HepG2 (cell line): ENCODE measurements at regions not wholly inside any gene's neighbourhood (a gene's known extent, or its start where the extent isn't known, plus 50 kb on each side); places are given as distances from the start of the nearest gene placed in this dataset.

Experiments used
- ATAC-seq: fragments of 200-7000 bp; cut with Tn5 transposase; 3 replicates; pipeline ENCODE4 v1.9.1; 2020; ENCODE audit warnings: mild to moderate bottlenecking, moderate library complexity
- BruUV-seq: library from RNA; stranded (reverse); fragments of 400-500 nt; replicated peaks from 2 replicates; lab custom pipeline; 2021; lab: Mats Ljungman, UMichigan
- CTCF ChIA-PET: fragments of 300-600 bp; formaldehyde crosslinking; extraction: SDS; loops from one replicate; lab custom pipeline; 2021; ENCODE audit warnings: low total read pairs, inconsistent platforms, low intra/inter-chr PET ratio; lab: Yijun Ruan, JAX
- POLR2A ChIA-PET: fragments of 350-600 bp; sonication (Branson Sonifier 250); formaldehyde crosslinking; loops from one replicate; lab custom pipeline; 2020; ENCODE audit warnings: antibody characterized with exemption, inconsistent platforms; lab: Yijun Ruan, JAX
- DNase-seq: peaks from one replicate; pipeline ENCODE4 v3.0.0-alpha.2; 2015; ENCODE audit warnings: low spot score
- FAIRE-seq: peaks from 3 replicates; lab custom pipeline; 2011; peaks lifted over from hg19 to GRCh38; lab: Jason Lieb, UNC
- H2AFZ ChIP-seq: one replicate; pipeline ENCODE4 v1.6.1; 2011; ENCODE audit warnings: low read length, inconsistent platforms
- H3K27ac ChIP-seq: fragments of 300-600 bp; 3 replicates; pipeline ENCODE4 v1.8.0; 2011; ENCODE audit warnings: mixed run types, mild to moderate bottlenecking, mixed read lengths, low read length, inconsistent platforms; ENCODE audit not compliant: insufficient read depth; ENCODE audit errors: extremely low read length
- H3K27me3 ChIP-seq, 2 experiments: fragments of 200-600 bp in 1 of 2; 2 replicates in 1 of 2; 3 replicates in 1 of 2; pipeline versions ENCODE4 v1.6.0 to v1.8.0; 2011; ENCODE audit warnings: low read length in 2 of 2, mild to moderate bottlenecking in 2 of 2, moderate library complexity in 2 of 2, inconsistent platforms in 1 of 2; ENCODE audit not compliant: insufficient read depth in 2 of 2, control insufficient read depth in 1 of 2
- H3K36me3 ChIP-seq, 2 experiments: fragments of 200-600 bp in 1 of 2; replicated peaks in 1 of 2; 2 replicates in 1 of 2; 3 replicates in 1 of 2; pipeline versions ENCODE4 v1.5.1 to v1.8.0; 2011; ENCODE audit warnings: low read length in 2 of 2, inconsistent platforms in 1 of 2; ENCODE audit not compliant: insufficient read depth in 2 of 2, control insufficient read depth in 1 of 2
- H3K4me1 ChIP-seq: 2 replicates; pipeline ENCODE4 v1.5.1; 2012; ENCODE audit warnings: low read length, inconsistent platforms; ENCODE audit not compliant: insufficient read depth
- H3K4me2 ChIP-seq: 2 replicates; pipeline ENCODE4 v1.6.0; 2011; ENCODE audit warnings: low read depth, low read length, inconsistent platforms
- H3K4me3 ChIP-seq, 3 experiments: fragments of 200-600 bp in 1 of 3; sonication (generic), shearing (Covaris generic) in 1 of 3; replicated peaks in 1 of 3; 2 replicates each; pipeline ENCODE4 v1.5.1; 2011 to 2016; ENCODE audit warnings: low read length in 3 of 3, inconsistent platforms in 2 of 3, low read depth in 2 of 3, mild to moderate bottlenecking in 2 of 3, control low read depth in 1 of 3, mixed read lengths in 1 of 3; ENCODE audit not compliant: insufficient read depth in 1 of 3
- H3K79me2 ChIP-seq: one replicate; pipeline ENCODE4 v1.6.1; 2011; ENCODE audit warnings: low read length, inconsistent platforms; ENCODE audit not compliant: insufficient read depth
- H3K9ac ChIP-seq: 2 replicates; pipeline ENCODE4 v1.6.0; 2011; ENCODE audit warnings: mild to moderate bottlenecking, low read depth, low read length, inconsistent platforms; ENCODE audit not compliant: insufficient read depth
- H3K9me3 ChIP-seq: 2 replicates; pipeline ENCODE4 v1.5.1; 2012; ENCODE audit warnings: mild to moderate bottlenecking, low read length
- H4K20me1 ChIP-seq: 2 replicates; pipeline ENCODE4 v1.6.0; 2011; ENCODE audit warnings: inconsistent platforms, mild to moderate bottlenecking, low read length, moderate library complexity; ENCODE audit not compliant: insufficient read depth
- ARNT ChIP-seq: fragments of 450-650 bp; IDR thresholded peaks from 2 replicates; pipeline ENCODE4 v1.6.1; 2017
- ATF1 ChIP-seq: IDR thresholded peaks from 2 replicates; pipeline ENCODE4 v1.6.1; 2016; ENCODE audit warnings: mild to moderate bottlenecking, control low read depth
- BATF2 ChIP-seq: sonication (generic); formaldehyde crosslinking; IDR thresholded peaks from 2 replicates; pipeline ENCODE4 v1.8.0; 2022; ENCODE audit warnings: mild to moderate bottlenecking, missing genetic modification reagents, moderate library complexity
- ESRRA ChIP-seq: sonication (generic); formaldehyde crosslinking; IDR thresholded peaks from 2 replicates; pipeline ENCODE4 v1.5.1; 2020; ENCODE audit warnings: mild to moderate bottlenecking, low read depth, missing genetic modification reagents
- NFATC3 ChIP-seq: sonication (generic); formaldehyde crosslinking; IDR thresholded peaks from 2 replicates; pipeline ENCODE4 v1.5.1; 2020; ENCODE audit warnings: mild to moderate bottlenecking, missing genetic modification reagents
- POGZ ChIP-seq: sonication (generic); formaldehyde crosslinking; IDR thresholded peaks from 2 replicates; pipeline ENCODE4 v1.4.0; 2020; ENCODE audit warnings: mild to moderate bottlenecking, missing genetic modification reagents
- SOX6 ChIP-seq, 2 experiments: fragments of 450-650 bp in 1 of 2; sonication (generic) in 1 of 2; formaldehyde crosslinking in 1 of 2; IDR thresholded peaks; 2 replicates each; pipeline versions ENCODE4 v1.4.0 to v1.6.1; 2017 to 2020; ENCODE audit warnings: antibody characterized with exemption in 1 of 2, mild to moderate bottlenecking in 1 of 2, missing genetic modification reagents in 1 of 2
- ZBTB20 ChIP-seq: sonication (generic); formaldehyde crosslinking; IDR thresholded peaks from 2 replicates; pipeline ENCODE4 v1.8.1; 2023; ENCODE audit warnings: missing genetic modification reagents, low read depth, mild to moderate bottlenecking, borderline replicate concordance
- ZC3H13 ChIP-seq: sonication (generic); formaldehyde crosslinking; IDR thresholded peaks from 2 replicates; pipeline ENCODE4 v1.8.1; 2023; ENCODE audit warnings: mild to moderate bottlenecking, missing genetic modification reagents, moderate library complexity
- ZNF143 ChIP-seq: sonication (generic); formaldehyde crosslinking; IDR thresholded peaks from 2 replicates; pipeline ENCODE4 v1.4.0; 2020; ENCODE audit warnings: missing genetic modification reagents
- ZNF350 ChIP-seq: sonication (generic); formaldehyde crosslinking; IDR thresholded peaks from 2 replicates; pipeline ENCODE4 v1.4.0; 2020; ENCODE audit warnings: mild to moderate bottlenecking, low read depth, missing genetic modification reagents, borderline replicate concordance
- ZNF616 ChIP-seq: sonication (generic); formaldehyde crosslinking; IDR thresholded peaks from 2 replicates; pipeline ENCODE4 v1.5.0; 2020; ENCODE audit warnings: low read depth, mild to moderate bottlenecking, missing genetic modification reagents
- ZNF720 ChIP-seq: sonication (generic); formaldehyde crosslinking; IDR thresholded peaks from 2 replicates; pipeline ENCODE4 v1.4.0; 2020; ENCODE audit warnings: missing genetic modification reagents
- ZNF766 ChIP-seq: sonication (generic); formaldehyde crosslinking; IDR thresholded peaks from 2 replicates; pipeline ENCODE4 v1.5.0; 2020; ENCODE audit warnings: missing genetic modification reagents, borderline replicate concordance
- ZSCAN29 ChIP-seq: sonication (generic); formaldehyde crosslinking; conservative IDR thresholded peaks from 2 replicates; pipeline ENCODE4 v1.4.0; 2020; ENCODE audit warnings: mild to moderate bottlenecking, missing genetic modification reagents
- WGBS: methylation state at CpG from one replicate; pipeline ENCODE4 v1.1.6; 2017; ENCODE audit warnings: low lambda C conversion rate; 5-methylcytosine and 5-hydroxymethylcytosine counted together
- in situ Hi-C: cut with HindIII; loops from 2 replicates; pipeline ENCODE4 v1.10.0; 2017; ENCODE audit warnings: low pct_unique_long_range_greater_than_20kb; ENCODE audit not compliant: extremely low pct_ligation_motif_present
- intact Hi-C: fragments of 100-400 bp; cut with micrococcal nuclease; formaldehyde crosslinking; loops from one replicate; pipeline ENCODE4 v1.10.0; 2022; ENCODE audit not compliant: unreplicated experiment

- no peak for FAIRE-seq
- ChIA-PET POLR2A (no interaction called here), CTCF (no interaction called here)
- Histone ChIP-seq H2AFZ (no peak overlapping the region), H3K4me2 (no peak overlapping the region), H3K27ac (no peak overlapping the region), H4K20me1 (no peaks in the 10 kb centered on the region), H3K27me3 (peaks cover 0 to 16% of the 10 kb centered on the region in 2 experiments; a peak in 1 of 5 replicates), H3K9me3 (no peaks in the 10 kb centered on the region), H3K79me2 (no peaks in the 10 kb centered on the region), H3K4me3 (no peak overlapping the region), H3K36me3 (no peaks in the 10 kb centered on the region), H3K9ac (no peak overlapping the region), H3K4me1 (no peaks in the 10 kb centered on the region)
- in situ Hi-C loops (no loop called here), intact Hi-C loops (no loop called here)
- WGBS, result 0% methylated on average over 2 of the region's 2 CpGs
- BruUV-seq, result no TSS peak
- TF ChIP-seq BATF2 (CRISPR knock-in tag), result no peak
- TF ChIP-seq POGZ (CRISPR knock-in tag), result no peak
- TF ChIP-seq ATF1, result no peak
- TF ChIP-seq ZNF616 (CRISPR knock-in tag), result no peak
- TF ChIP-seq ESRRA (CRISPR knock-in tag), result no peak
- no peak for TF ChIP-seq ARNT
- no peak for TF ChIP-seq NFATC3 (CRISPR knock-in tag)
- TF ChIP-seq ZNF143, result no peak
- no peak for TF ChIP-seq ZNF720 (CRISPR knock-in tag)
- TF ChIP-seq ZSCAN29 (CRISPR knock-in tag), result no peak
- TF ChIP-seq ZNF350 (CRISPR knock-in tag), result no peak
- TF ChIP-seq ZNF766 (CRISPR knock-in tag), result no peak
- no peak for TF ChIP-seq ZBTB20
- no peak for TF ChIP-seq SOX6 (IDR thresholded peaks at IDR 0.05)
- TF ChIP-seq SOX6 (CRISPR knock-in tag; IDR thresholded peaks at IDR 0.05), result no peak
- TF ChIP-seq ZC3H13 (CRISPR knock-in tag), result no peak
- no peak for ATAC-seq
- no peak for DNase-seq
Observed at GRCh38 chr3:43914269-43914668, 223.5 kb downstream of the ABHD5 start.
